Activated T-helper 1 cell treated with anti-CD3 and anti-CD28 coated beads, Interleukin-12 subunit alpha, Interleukin-12 subunit beta, Interleukin-2, Interleukin-4 antibody, amounts not matched to agents 30 ng/mL and 10 ng/mL and 1 ng/mL, durations not matched to agents 14 hours and 24 hours and 36 hours (primary cell): ENCODE measurements at regions not wholly inside any gene's neighbourhood (a gene's known extent, or its start where the extent isn't known, plus 50 kb on each side); places are given as distances from the start of the nearest gene placed in this dataset.

ENCODE experiments used
- DNase-seq: peaks from one replicate; pipeline ENCODE4 v3.0.0; 2021; ENCODE audit warnings: low spot score
- H3K27ac Mint-ChIP-seq: one replicate; pipeline ENCODE4 v1.8.0; 2021; ENCODE audit warnings: mild to moderate bottlenecking, mixed read lengths
- H3K27me3 Mint-ChIP-seq: one replicate; pipeline ENCODE4 v1.8.0; 2022; ENCODE audit warnings: mild to moderate bottlenecking, moderate library complexity, mixed read lengths; ENCODE audit not compliant: insufficient read depth
- H3K36me3 Mint-ChIP-seq: one replicate; pipeline ENCODE4 v1.8.0; 2021; ENCODE audit warnings: low read depth, mixed read lengths
- H3K4me1 Mint-ChIP-seq: one replicate; pipeline ENCODE4 v1.8.0; 2021; ENCODE audit warnings: low read depth, mixed read lengths
- H3K4me3 Mint-ChIP-seq: one replicate; pipeline ENCODE4 v1.8.0; 2021; ENCODE audit warnings: mild to moderate bottlenecking, moderate library complexity, mixed read lengths
- H3K9me3 Mint-ChIP-seq: one replicate; pipeline ENCODE4 v1.8.0; 2021; ENCODE audit warnings: mixed read lengths
- intact Hi-C: fragments of 100-400 bp; cut with micrococcal nuclease; formaldehyde crosslinking; loops from one replicate; pipeline ENCODE4 v1.15.1; 2024

DNA sequence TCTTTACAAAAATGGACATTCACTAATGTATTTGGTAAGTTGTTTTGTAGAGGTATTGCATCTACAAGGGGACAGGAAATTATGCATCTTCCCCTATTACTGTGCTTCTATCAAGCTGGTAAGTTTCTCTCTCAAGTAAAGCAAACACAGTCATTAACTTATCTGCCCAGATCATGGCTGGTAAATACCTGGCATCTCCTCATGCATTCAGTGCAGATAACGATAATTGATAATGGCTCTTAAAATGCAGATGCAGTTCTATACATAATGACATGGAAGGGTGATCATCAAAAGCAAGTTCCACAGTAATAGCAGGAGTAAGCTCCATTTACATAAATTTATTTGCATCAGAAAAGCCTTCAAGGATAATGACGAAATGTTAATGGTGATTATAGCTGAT is 122.4 kb downstream of the SIPA1L2 start:
- DNase-seq = no peak
- Mint-ChIP-seq H3K4me3 (no peak overlapping the region), H3K27ac (no peak overlapping the region), H3K36me3 (no peaks in the 10 kb centered on the region), H3K4me1 (no peaks in the 10 kb centered on the region), H3K27me3 (peaks cover 14% of the 10 kb centered on the region), H3K9me3 (no peaks in the 10 kb centered on the region)
- intact Hi-C loops = no loop called here

DNA sequence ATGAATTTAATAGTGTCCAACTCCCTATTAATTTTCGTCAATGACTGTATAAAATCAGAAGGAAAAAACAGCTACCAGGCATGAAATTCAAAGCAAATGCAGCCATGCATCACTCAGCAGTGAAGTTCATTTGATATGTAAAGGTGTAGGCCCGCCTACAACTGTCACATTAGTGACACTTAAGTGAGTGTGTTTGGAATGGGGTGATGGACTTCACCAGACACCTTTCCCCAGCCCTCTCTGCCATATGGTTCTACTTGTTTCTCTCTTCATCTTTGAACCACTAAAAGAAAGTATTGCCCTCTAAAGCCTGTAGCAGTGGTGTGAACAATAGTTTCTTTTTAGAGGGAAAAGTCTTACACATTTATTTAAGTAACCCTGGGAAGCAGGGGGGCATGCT is 124.0 kb downstream of the SIPA1L2 start:
- Mint-ChIP-seq H3K4me3 (no peak overlapping the region), H3K4me1 (no peaks in the 10 kb centered on the region), H3K36me3 (no peaks in the 10 kb centered on the region), H3K27ac (no peak overlapping the region), H3K27me3 (peaks cover 8% of the 10 kb centered on the region), H3K9me3 (no peaks in the 10 kb centered on the region)
- intact Hi-C loops = no loop called here
- DNase-seq = no peak

- Mint-ChIP-seq H3K4me3 (no peak overlapping the region), H3K36me3 (no peaks in the 10 kb centered on the region), H3K27me3 (peaks cover 4% of the 10 kb centered on the region), H3K4me1 (no peaks in the 10 kb centered on the region), H3K27ac (no peak overlapping the region), H3K9me3 (no peaks in the 10 kb centered on the region)
- intact Hi-C loops = no loop called here
- no peak for DNase-seq
These were observed 125.3 kb downstream of the SIPA1L2 start for GRCh38 chr1:232504651-232505050.

GRCh38 chr1:232503497-232503896 is 126.4 kb downstream of the SIPA1L2 start:
- no peaks in the 10 kb centered on the region for H3K4me1 Mint-ChIP-seq
- no peak overlapping the region for H3K4me3 Mint-ChIP-seq
- peaks cover 8% of the 10 kb centered on the region for H3K27me3 Mint-ChIP-seq
- DNase-seq = no peak
- H3K9me3 Mint-ChIP-seq = no peaks in the 10 kb centered on the region
- H3K36me3 Mint-ChIP-seq = no peaks in the 10 kb centered on the region
- H3K27ac Mint-ChIP-seq = no peak overlapping the region
- intact Hi-C loops = no loop called here

- no peak for DNase-seq
- Mint-ChIP-seq H3K4me3 (no peak overlapping the region), H3K4me1 (no peaks in the 10 kb centered on the region), H3K27ac (no peak overlapping the region), H3K9me3 (no peaks in the 10 kb centered on the region), H3K27me3 (peaks cover 11% of the 10 kb centered on the region), H3K36me3 (no peaks in the 10 kb centered on the region)
- intact Hi-C loops = no loop called here
These were observed 128.1 kb downstream of the SIPA1L2 start for GRCh38 chr1:232501854-232502253.

GRCh38 chr1:232499188-232499587 is 130.7 kb downstream of the SIPA1L2 start:
- H3K27ac Mint-ChIP-seq = no peak overlapping the region
- H3K36me3 Mint-ChIP-seq = no peaks in the 10 kb centered on the region
- peaks cover 19% of the 10 kb centered on the region for H3K27me3 Mint-ChIP-seq
- H3K9me3 Mint-ChIP-seq = no peaks in the 10 kb centered on the region
- no peaks in the 10 kb centered on the region for H3K4me1 Mint-ChIP-seq
- intact Hi-C loops = no loop called here
- no peak for DNase-seq
- no peak overlapping the region for H3K4me3 Mint-ChIP-seq

- no peak for DNase-seq
- Mint-ChIP-seq H3K27ac (no peak overlapping the region), H3K9me3 (no peaks in the 10 kb centered on the region), H3K4me3 (no peak overlapping the region), H3K36me3 (no peaks in the 10 kb centered on the region), H3K27me3 (peaks cover 15% of the 10 kb centered on the region), H3K4me1 (no peaks in the 10 kb centered on the region)
- intact Hi-C loops = no loop called here
These were observed 136.1 kb downstream of the SIPA1L2 start for GRCh38 chr1:232493869-232494268.

DNA sequence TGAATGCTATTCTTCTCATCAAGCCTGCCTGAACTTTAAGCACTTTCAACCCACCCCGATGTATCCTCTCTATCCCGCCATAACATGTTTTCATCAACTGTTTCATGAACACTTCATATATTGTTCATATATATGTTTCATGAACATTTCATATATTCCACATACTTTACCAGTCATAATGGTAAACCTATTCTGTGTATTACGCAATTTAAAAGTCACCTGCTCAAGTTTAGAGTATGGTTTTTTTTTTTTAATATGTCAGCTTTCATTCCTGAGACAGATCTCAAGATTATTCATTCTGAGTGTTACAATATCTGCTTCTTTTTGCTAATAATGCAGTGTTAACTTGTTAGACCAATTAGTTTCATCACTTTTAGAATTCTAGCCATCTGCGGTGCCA is 140.7 kb downstream of the SIPA1L2 start:
- H3K27ac Mint-ChIP-seq = no peak overlapping the region
- no peak for DNase-seq
- intact Hi-C loops = no loop called here
- no peaks in the 10 kb centered on the region for H3K9me3 Mint-ChIP-seq
- no peaks in the 10 kb centered on the region for H3K36me3 Mint-ChIP-seq
- no peak overlapping the region for H3K4me3 Mint-ChIP-seq
- peaks cover 5% of the 10 kb centered on the region for H3K4me1 Mint-ChIP-seq
- no peaks in the 10 kb centered on the region for H3K27me3 Mint-ChIP-seq

DNA sequence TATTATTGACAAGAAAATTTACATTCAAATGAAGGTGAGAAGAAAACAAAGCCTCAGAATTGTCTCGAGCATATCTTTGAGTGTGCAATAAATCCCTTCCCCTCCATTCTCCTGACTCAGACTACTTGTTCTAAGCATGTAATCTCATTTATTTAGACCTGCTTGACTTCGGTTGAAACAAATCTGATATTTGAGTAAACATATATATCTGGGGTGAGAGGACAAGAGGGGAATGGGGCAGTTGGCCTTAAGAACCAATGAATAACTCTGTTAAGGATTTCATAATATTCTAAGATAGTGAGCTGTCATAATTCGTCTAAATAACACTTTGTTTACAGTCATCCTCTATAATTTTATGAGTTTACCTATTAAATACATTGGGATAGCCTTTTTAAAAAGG is 142.7 kb downstream of the SIPA1L2 start:
- Mint-ChIP-seq H3K36me3 (no peaks in the 10 kb centered on the region), H3K9me3 (no peaks in the 10 kb centered on the region), H3K27ac (no peak overlapping the region), H3K27me3 (no peaks in the 10 kb centered on the region), H3K4me1 (peaks cover 5% of the 10 kb centered on the region), H3K4me3 (no peak overlapping the region)
- no peak for DNase-seq
- intact Hi-C loops = no loop called here

DNA sequence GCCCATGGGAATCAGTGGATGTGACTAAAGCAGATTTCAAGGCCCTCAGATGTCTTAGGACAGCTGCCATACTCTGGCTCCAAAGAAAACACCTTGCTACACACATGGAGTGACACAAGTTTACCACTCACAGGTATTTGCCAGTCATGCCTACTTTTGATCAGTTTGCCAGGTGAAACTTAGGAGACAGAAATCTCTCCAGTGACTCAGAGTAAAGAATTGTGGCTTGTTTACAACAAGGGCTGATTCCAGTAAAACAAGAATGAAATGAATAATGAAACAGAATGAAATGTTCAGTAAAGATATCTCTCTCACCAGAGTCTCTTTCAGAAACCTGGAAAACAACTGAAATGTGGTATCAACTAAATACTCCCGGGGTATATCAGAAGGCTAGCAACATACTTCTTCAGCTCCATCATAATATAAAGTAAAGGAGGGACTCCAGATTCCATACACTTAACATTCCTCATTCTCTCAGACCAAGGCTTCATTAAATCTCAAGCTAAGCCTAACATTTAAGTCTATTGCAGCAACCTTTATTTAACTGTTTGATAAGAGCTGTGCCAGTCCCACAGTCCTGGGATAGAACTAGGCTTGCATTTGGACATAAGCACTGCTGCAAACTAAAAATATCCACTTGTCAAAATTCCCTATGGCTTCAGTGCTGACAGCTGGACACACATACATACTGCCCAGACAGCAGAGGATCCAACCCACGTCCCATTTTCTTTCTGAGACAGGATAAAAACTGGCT is 143.3 kb downstream of the SIPA1L2 start:
- no peaks in the 10 kb centered on the region for H3K27me3 Mint-ChIP-seq
- H3K4me3 Mint-ChIP-seq = no peak overlapping the region
- DNase-seq = no peak
- no peak overlapping the region for H3K27ac Mint-ChIP-seq
- peaks cover 5% of the 10 kb centered on the region for H3K4me1 Mint-ChIP-seq
- H3K36me3 Mint-ChIP-seq = no peaks in the 10 kb centered on the region
- no peaks in the 10 kb centered on the region for H3K9me3 Mint-ChIP-seq
- intact Hi-C loops = no loop called here

DNA sequence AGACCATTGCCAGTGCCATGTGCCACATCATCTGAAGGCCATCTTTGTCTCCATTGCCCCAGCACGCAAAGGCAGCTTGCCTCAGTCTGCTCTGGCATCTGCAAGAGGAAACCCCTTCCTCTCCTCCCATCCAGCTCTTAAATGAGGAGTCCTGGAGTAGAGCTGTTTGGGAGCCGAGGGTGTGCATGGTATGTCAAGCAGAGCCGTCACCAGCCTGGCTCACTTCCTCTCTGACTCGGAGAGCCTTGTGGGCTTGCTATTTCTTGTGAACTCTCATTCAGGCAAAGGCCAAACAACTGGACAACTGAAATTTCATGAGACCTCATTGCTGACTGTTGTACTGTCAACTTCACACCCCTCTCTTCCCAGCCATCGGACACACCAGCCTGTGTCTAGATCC is 143.9 kb downstream of the SIPA1L2 start:
- intact Hi-C loops = no loop called here
- peaks cover 5% of the 10 kb centered on the region for H3K4me1 Mint-ChIP-seq
- H3K27me3 Mint-ChIP-seq = no peaks in the 10 kb centered on the region
- H3K27ac Mint-ChIP-seq = no peak overlapping the region
- no peaks in the 10 kb centered on the region for H3K9me3 Mint-ChIP-seq
- no peak overlapping the region for H3K4me3 Mint-ChIP-seq
- DNase-seq = no peak
- H3K36me3 Mint-ChIP-seq = no peaks in the 10 kb centered on the region

DNA sequence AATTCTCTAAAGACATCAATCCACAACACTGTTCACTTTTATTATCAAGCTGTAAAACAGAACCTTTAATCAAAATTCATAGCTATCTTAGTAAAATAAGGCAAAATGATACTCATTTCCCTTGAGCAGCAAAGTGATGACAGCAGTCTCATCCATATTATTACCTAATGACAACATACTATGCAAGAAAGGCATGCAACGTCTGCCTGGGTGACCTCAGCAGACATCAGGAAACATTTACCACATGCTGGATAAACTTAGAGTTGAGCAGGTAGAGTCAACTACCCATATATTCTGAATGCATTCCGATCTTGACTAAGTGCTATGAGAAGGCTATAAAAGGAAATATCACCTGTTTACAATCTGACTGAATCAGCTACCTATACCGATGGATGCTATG is 145.1 kb downstream of the SIPA1L2 start:
- DNase-seq = no peak
- Mint-ChIP-seq H3K36me3 (no peaks in the 10 kb centered on the region), H3K4me1 (peaks cover 5% of the 10 kb centered on the region), H3K9me3 (no peaks in the 10 kb centered on the region), H3K27ac (no peak overlapping the region), H3K4me3 (no peak overlapping the region), H3K27me3 (no peaks in the 10 kb centered on the region)
- intact Hi-C loops = no loop called here

GRCh38 chr1:232483826-232484225 is 146.1 kb downstream of the SIPA1L2 start:
- DNase-seq = no peak
- intact Hi-C loops = no loop called here
- Mint-ChIP-seq H3K27me3 (peaks cover under 1% of the 10 kb centered on the region), H3K36me3 (no peaks in the 10 kb centered on the region), H3K4me3 (no peak overlapping the region), H3K27ac (no peak overlapping the region), H3K4me1 (peaks cover 5% of the 10 kb centered on the region), H3K9me3 (no peaks in the 10 kb centered on the region)

DNA sequence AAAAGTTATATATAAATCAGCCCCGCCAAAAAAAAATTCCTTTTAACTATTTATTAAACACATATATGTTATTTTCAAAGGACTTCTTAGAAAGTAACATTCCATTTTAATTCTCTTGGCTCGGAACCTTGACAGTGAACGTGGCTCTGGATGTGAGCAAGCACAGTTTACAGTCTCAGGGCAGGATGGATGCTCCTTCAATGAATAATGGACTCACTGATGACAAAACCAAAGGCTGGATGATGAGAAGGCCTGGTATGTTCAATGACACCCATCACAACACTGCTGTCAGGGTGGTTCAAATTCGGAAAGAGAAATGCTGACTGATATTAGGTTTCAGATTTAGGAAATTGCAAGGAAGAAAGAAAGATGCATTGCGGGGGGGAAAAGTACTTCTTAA is 148.8 kb downstream of the SIPA1L2 start:
- intact Hi-C loops = no loop called here
- Mint-ChIP-seq H3K4me1 (no peaks in the 10 kb centered on the region), H3K36me3 (no peaks in the 10 kb centered on the region), H3K9me3 (no peaks in the 10 kb centered on the region), H3K27ac (no peak overlapping the region), H3K27me3 (peaks cover 18% of the 10 kb centered on the region), H3K4me3 (no peak overlapping the region)
- no peak for DNase-seq
